ENCODE measurements at regions not wholly inside any gene's neighbourhood (a gene's known extent, or its start where the extent isn't known, plus 50 kb on each side); places are given as distances from the start of the nearest gene placed in this dataset.
A peak's percentile ranks its signal among the peaks of the same experiment; 100 is the strongest.

DNA sequence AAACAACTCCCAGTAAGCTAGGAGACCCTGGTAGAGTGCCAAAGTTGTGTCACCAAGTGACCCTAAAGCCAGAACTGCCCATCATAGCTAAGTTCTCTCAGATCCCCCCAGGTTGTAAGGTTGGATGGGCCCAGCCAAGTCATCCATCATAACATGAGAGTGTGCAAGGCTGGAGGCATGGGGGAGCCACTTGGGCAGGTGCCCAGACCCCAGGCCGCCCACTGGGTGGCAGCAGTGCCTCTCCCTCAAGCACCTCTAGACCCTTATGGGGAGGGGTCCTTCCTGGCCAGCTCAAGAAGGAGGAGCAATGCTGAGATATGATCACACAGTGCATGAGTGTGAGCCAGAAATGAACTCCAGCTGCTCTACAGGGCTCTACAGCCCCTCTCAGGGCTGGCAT is 154.5 kb downstream of the MYLK4 start:
- Histone ChIP-seq H3K4me3 (no peak overlapping the region), H3K4me1 (no peaks in the 10 kb centered on the region), H3K27me3 (no peaks in the 10 kb centered on the region), H3K9me3 (no peaks in the 10 kb centered on the region), H3K27ac (no peak overlapping the region), H3K36me3 (no peaks in the 10 kb centered on the region)
- intact Hi-C loops (cut with DNase I), result no loop called here
- TF ChIP-seq, protein P1, sequence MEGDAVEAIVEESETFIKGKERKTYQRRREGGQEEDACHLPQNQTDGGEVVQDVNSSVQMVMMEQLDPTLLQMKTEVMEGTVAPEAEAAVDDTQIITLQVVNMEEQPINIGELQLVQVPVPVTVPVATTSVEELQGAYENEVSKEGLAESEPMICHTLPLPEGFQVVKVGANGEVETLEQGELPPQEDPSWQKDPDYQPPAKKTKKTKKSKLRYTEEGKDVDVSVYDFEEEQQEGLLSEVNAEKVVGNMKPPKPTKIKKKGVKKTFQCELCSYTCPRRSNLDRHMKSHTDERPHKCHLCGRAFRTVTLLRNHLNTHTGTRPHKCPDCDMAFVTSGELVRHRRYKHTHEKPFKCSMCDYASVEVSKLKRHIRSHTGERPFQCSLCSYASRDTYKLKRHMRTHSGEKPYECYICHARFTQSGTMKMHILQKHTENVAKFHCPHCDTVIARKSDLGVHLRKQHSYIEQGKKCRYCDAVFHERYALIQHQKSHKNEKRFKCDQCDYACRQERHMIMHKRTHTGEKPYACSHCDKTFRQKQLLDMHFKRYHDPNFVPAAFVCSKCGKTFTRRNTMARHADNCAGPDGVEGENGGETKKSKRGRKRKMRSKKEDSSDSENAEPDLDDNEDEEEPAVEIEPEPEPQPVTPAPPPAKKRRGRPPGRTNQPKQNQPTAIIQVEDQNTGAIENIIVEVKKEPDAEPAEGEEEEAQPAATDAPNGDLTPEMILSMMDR (IDR thresholded peaks at IDR 0.05), result peak; percentile 9
- DNase-seq, result no peak
- no peak for ATAC-seq

DNA sequence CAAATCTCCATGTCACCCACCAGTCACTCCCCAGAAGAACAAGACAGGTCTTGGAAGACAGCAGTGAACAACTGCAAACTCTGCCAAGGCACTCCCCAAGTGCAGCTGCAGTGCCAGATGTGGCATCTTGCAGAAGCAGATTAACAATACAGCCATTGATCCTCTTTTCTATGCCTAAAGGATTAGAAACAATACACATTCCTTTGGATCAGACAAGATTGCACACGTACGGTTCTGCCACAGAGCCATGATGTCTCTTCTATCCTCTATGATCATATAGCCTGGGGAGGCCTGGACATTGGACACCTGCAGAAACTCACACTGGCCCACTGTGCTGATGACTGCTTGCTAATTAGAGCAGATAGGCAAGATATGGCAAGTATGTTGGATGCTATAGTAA is 155.9 kb downstream of the MYLK4 start:
- DNase-seq, result no peak
- H3K27ac ChIP-seq, result no peak overlapping the region
- no peaks in the 10 kb centered on the region for H3K36me3 ChIP-seq
- ATAC-seq, result no peak
- TF ChIP-seq, protein P1 (IDR thresholded peaks at IDR 0.05), result no peak
- intact Hi-C loops (cut with DNase I), result no loop called here
- H3K4me3 ChIP-seq, result no peak overlapping the region
- H3K4me1 ChIP-seq, result no peaks in the 10 kb centered on the region
- no peaks in the 10 kb centered on the region for H3K27me3 ChIP-seq
- no peaks in the 10 kb centered on the region for H3K9me3 ChIP-seq

DNA sequence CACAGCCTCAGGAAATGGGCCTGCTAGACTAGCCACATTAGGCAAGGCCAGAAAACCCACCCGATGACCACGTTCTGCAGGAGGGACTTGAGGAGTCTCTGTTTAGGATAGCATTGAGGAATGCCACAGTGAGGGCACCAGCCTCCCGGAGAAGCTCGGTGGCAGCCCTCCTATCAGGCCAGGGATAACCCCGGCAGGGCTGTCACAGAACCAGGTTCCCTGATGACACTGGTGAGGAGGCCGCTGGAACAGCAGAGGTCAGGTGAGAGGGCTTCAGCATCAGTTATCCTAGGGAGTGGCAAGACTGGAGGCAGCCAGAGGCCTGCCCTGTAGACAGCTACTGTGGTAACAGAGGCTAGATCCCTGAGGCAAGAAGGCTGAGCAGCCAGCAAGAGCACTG is 157.6 kb downstream of the MYLK4 start:
- ATAC-seq, result no peak
- intact Hi-C loops (cut with DNase I), result no loop called here

DNA sequence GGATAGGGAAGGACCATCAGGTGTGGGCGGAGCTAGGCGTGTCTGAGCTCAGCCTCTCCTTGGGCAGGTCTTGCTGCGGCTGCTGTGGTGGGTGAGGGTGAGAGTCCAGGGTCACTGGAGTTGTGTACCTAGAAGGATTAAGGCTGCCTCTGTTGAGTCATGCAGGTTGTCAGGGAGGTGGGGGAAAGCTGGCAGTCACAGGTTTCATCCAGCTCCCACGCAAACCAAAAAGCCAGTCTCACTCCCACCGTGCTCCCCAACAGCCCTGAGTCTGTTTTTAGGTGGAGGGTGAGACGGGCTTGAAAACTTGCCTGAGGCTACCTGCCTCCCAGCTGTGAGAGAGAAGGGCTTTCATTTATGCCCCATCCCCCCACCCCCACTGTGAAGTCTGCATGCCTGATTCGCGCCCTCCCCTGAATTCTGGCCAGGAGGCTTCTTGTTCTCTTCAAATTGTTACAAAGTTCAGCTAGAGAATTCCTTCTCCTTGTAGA is 161.5 kb downstream of the MYLK4 start:
- Histone ChIP-seq H3K36me3 (no peaks in the 10 kb centered on the region), H3K9me3 (no peaks in the 10 kb centered on the region), H3K4me1 (no peaks in the 10 kb centered on the region), H3K27ac (no peak overlapping the region), H3K4me3 (no peak overlapping the region), H3K27me3 (no peaks in the 10 kb centered on the region)
- intact Hi-C loops (cut with DNase I), result no loop called here
- DNase-seq (no peak), ATAC-seq (no peak)
- TF ChIP-seq, protein P1 (IDR thresholded peaks at IDR 0.05), result no peak

More for the DNA sequence above, 157.6 kb downstream of the MYLK4 start:
- TF ChIP-seq, protein P1 (IDR thresholded peaks at IDR 0.05), result no peak
- H3K27me3 ChIP-seq, result no peaks in the 10 kb centered on the region
- H3K4me1 ChIP-seq, result no peaks in the 10 kb centered on the region
- no peaks in the 10 kb centered on the region for H3K36me3 ChIP-seq
- H3K9me3 ChIP-seq, result no peaks in the 10 kb centered on the region
- H3K4me3 ChIP-seq, result no peak overlapping the region
- DNase-seq, result no peak
- no peak overlapping the region for H3K27ac ChIP-seq

DNA sequence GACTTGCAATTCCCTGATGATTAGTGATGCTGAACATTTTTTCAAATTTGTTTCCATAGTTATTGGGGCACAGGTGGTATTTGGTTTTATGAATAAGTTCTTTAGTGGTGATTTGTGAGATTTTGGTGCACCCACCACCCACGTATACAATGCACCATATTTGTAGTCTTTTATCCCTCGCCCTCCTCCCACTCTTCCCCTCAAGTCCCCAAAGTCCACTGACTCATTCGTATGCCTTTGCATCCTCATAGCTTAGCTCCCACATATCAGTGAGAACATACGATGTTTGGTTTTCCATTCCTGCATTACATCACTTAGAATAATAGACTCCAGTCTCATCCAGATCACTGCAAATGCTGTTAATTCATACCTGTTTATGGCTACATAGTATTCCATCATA is 167.3 kb downstream of the MYLK4 start:
- no peak overlapping the region for H3K27ac ChIP-seq
- no peaks in the 10 kb centered on the region for H3K27me3 ChIP-seq
- ATAC-seq (no peak), DNase-seq (no peak)
- intact Hi-C loops (cut with DNase I), result no loop called here
- H3K4me3 ChIP-seq, result no peak overlapping the region
- TF ChIP-seq, protein P1 (IDR thresholded peaks at IDR 0.05), result no peak
- H3K9me3 ChIP-seq, result no peaks in the 10 kb centered on the region
- no peaks in the 10 kb centered on the region for H3K36me3 ChIP-seq
- H3K4me1 ChIP-seq, result no peaks in the 10 kb centered on the region

DNA sequence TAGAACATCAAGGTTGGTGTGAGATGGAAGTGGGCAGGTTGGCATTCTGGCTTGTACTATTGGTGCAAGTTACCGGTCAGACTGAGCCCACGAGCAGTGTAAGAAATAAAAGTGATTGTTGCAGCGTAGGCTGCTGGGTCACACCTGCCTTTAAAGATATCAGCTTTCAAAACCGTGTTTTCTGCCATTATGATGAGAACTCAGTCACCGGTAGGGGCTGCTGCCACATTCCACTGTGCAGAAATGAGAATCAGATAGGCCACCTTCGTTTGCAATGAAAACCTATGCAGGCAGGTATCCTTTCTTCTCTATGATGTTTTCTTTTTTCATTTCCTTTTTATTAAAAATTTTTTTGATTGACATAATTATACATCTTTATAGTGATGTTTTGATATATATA is 168.5 kb downstream of the MYLK4 start:
- no peak for ATAC-seq
- Histone ChIP-seq H3K4me1 (no peaks in the 10 kb centered on the region), H3K27ac (no peak overlapping the region), H3K27me3 (no peaks in the 10 kb centered on the region), H3K4me3 (no peak overlapping the region), H3K36me3 (no peaks in the 10 kb centered on the region), H3K9me3 (no peaks in the 10 kb centered on the region)
- intact Hi-C loops (cut with DNase I), result no loop called here
- TF ChIP-seq, protein P1 (IDR thresholded peaks at IDR 0.05), result no peak
- DNase-seq, result no peak
